ENCODE measurements at regions not wholly inside any gene's neighbourhood (a gene's known extent, or its start where the extent isn't known, plus 50 kb on each side); places are given as distances from the start of the nearest gene placed in this dataset.

- WGBS, 2 donors (ENCODE audit: low coverage in 1 of 2), result 93 to 100% methylated on average over 2 of the region's 2 CpGs
- no peak for TF ChIP-seq EP300 (IDR thresholded peaks at IDR 0.05)
- TF ChIP-seq POLR2A (IDR thresholded peaks at IDR 0.05), result no peak
- TF ChIP-seq CTCF (IDR thresholded peaks at IDR 0.05), result no peak
- TF ChIP-seq POLR2AphosphoS5 (IDR thresholded peaks at IDR 0.05), result no peak
- Histone ChIP-seq H3K4me3 (no peak overlapping the region), H3K27ac (no peak overlapping the region), H3K9me3 (no peaks in the 10 kb centered on the region), H3K4me1 (no peaks in the 10 kb centered on the region), H3K27me3 (no peaks in the 10 kb centered on the region), H3K36me3 (no peaks in the 10 kb centered on the region)
- no peak for ATAC-seq
These were observed 493.6 kb upstream of the SETBP1 start for GRCh38 chr18:44187090-44187489.

GRCh38 chr18:44195394-44196140 lies 485.1 kb upstream of the SETBP1 start:
- H3K9me3 ChIP-seq, result no peaks in the 10 kb centered on the region
- no peaks in the 10 kb centered on the region for H3K4me1 ChIP-seq
- H3K36me3 ChIP-seq, result no peaks in the 10 kb centered on the region
- no peak overlapping the region for H3K27ac ChIP-seq
- no peak for TF ChIP-seq POLR2AphosphoS5 (IDR thresholded peaks at IDR 0.05)
- no peak for TF ChIP-seq CTCF (IDR thresholded peaks at IDR 0.05)
- TF ChIP-seq POLR2A (IDR thresholded peaks at IDR 0.05), result no peak
- no peak for TF ChIP-seq EP300 (IDR thresholded peaks at IDR 0.05)
- ATAC-seq, result no peak
- H3K4me3 ChIP-seq, result no peak overlapping the region
- H3K27me3 ChIP-seq, result no peaks in the 10 kb centered on the region
- 89 to 92% methylated on average over 4 of the region's 4 CpGs for WGBS, 2 donors (ENCODE audit: low coverage in 1 of 2)

GRCh38 chr18:44197832-44198611 lies 482.7 kb upstream of the SETBP1 start:
- H3K4me3 ChIP-seq, result no peak overlapping the region
- H3K4me1 ChIP-seq, result no peaks in the 10 kb centered on the region
- no peaks in the 10 kb centered on the region for H3K27me3 ChIP-seq
- no peaks in the 10 kb centered on the region for H3K9me3 ChIP-seq
- WGBS, 2 donors (ENCODE audit: low coverage in 1 of 2), result 83 to 88% methylated on average over 2 of the region's 8 CpGs
- H3K36me3 ChIP-seq, result no peaks in the 10 kb centered on the region
- ATAC-seq, result no peak
- TF ChIP-seq EP300 (IDR thresholded peaks at IDR 0.05) (no peak), POLR2AphosphoS5 (IDR thresholded peaks at IDR 0.05) (no peak), CTCF (IDR thresholded peaks at IDR 0.05) (no peak), POLR2A (IDR thresholded peaks at IDR 0.05) (no peak)
- no peak overlapping the region for H3K27ac ChIP-seq

- TF ChIP-seq POLR2AphosphoS5 (IDR thresholded peaks at IDR 0.05) (no peak), POLR2A (IDR thresholded peaks at IDR 0.05) (no peak), CTCF (IDR thresholded peaks at IDR 0.05) (no peak), EP300 (IDR thresholded peaks at IDR 0.05) (no peak)
- Histone ChIP-seq H3K27ac (no peak overlapping the region), H3K4me1 (no peaks in the 10 kb centered on the region), H3K4me3 (no peak overlapping the region), H3K36me3 (no peaks in the 10 kb centered on the region), H3K27me3 (no peaks in the 10 kb centered on the region), H3K9me3 (no peaks in the 10 kb centered on the region)
- ATAC-seq, result no peak
- WGBS, 2 donors (ENCODE audit: low coverage in 1 of 2), result 80 to 92% methylated on average over 1 to 4 of the region's 4 CpGs
These were observed 481.9 kb upstream of the SETBP1 start for GRCh38 chr18:44198612-44199284.

Measured in gastroesophageal sphincter (tissue), 4 donors.